HG02970 (cell line): ENCODE measurements at regions not wholly inside any gene's neighbourhood (a gene's known extent, or its start where the extent isn't known, plus 50 kb on each side); places are given as distances from the start of the nearest gene placed in this dataset.

Experiments
- ATAC-seq: cut with Tn5 transposase; IDR thresholded peaks from one replicate; pipeline ENCODE4 v1.9.1; 2021; ENCODE audit warnings: mild to moderate bottlenecking, moderate library complexity, moderate number of reproducible peaks; ENCODE audit not compliant: unreplicated experiment, low FRiP score

- no peak for ATAC-seq
Observed at GRCh38 chr10:79007421-79008319, 61.1 kb upstream of the ZMIZ1 start.

- ATAC-seq: no peak
Observed at GRCh38 chr10:79009145-79009544, 59.6 kb upstream of the ZMIZ1 start.

- no peak for ATAC-seq
Observed at GRCh38 chr10:79012567-79012966, 56.2 kb upstream of the ZMIZ1 start.

- no peak for ATAC-seq
Observed at GRCh38 chr10:79013406-79013987, 55.3 kb upstream of the ZMIZ1 start.

- no peak for ATAC-seq
Observed at GRCh38 chr10:79014796-79015195, 54.0 kb upstream of the ZMIZ1 start.

- ATAC-seq: no peak
Observed at GRCh38 chr10:79017882-79018520, 50.8 kb upstream of the ZMIZ1 start.

- no peak for ATAC-seq
Observed at GRCh38 chr10:79018521-79019011, 50.2 kb upstream of the ZMIZ1 start.
